ENCODE measurements at regions not wholly inside any gene's neighbourhood (a gene's known extent, or its start where the extent isn't known, plus 50 kb on each side); places are given as distances from the start of the nearest gene placed in this dataset.

DNA sequence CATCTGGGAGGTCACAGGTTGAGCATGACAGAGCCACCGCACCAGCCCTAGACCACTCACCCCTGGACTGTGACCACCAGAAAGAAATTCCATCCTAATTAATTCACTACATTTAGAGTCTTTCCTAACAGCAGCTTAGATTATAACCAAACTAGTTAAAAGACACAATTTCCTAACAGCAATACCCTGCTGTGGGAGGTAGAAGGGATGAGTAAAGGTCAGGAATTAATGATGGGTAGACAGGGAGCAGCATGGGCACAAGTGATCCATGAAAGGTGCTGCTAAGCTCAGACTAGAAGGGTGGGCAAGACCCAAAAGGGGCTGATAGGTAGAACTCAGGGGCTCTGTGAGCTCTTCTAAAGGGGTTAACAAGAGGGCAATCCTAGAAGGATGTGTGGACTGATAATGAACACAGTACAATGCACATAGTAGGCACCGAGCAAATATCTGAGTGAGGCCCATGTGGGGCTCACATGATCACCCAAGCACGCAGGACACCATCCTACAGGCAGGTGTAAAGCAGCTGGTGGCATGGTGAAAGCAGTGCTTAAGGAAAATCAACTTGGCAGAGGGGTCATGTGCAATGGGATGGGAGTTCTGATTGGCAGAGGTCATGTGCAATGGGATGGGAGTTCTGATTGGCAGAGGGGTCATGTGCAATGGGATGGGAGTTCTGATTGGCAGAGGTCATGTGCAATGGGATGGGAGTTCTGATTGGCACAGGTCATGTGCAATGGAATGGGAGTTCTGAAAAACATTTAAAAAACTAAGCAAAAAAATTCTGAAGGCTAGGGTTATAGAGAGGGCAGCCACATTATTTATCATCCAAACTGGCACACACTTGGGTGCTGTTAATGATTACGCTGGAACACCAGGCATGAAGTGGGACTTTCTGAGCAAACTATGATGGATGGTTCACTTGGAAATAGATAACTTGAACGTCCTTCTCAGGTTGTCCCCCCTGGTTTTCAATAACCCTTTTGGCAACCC, 188.2 kb upstream of the FOXQ1 start:
- DNase-seq (ENCODE audit: low read depth in 2 of 2): no peak

DNA sequence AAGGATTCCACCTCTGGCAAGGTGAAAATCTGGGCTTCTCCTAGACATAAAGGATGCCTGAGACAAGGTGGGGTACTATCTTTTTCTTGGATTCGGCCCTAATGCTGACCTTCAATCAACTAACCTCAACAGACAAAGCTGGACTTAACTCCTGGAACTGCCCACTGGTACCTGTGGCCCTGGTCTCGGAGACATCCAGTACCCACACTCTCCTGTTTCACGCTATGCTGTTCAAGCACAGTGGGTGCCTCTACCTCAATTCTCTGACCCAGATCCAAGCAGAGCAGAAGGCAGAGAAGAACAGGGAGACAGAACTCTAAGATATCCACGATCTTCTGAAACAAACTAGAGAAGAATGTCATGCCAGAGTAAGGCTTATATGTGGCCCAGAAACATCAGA, 189.8 kb upstream of the FOXQ1 start:
- no peak for DNase-seq (ENCODE audit: low read depth in 2 of 2)

DNA sequence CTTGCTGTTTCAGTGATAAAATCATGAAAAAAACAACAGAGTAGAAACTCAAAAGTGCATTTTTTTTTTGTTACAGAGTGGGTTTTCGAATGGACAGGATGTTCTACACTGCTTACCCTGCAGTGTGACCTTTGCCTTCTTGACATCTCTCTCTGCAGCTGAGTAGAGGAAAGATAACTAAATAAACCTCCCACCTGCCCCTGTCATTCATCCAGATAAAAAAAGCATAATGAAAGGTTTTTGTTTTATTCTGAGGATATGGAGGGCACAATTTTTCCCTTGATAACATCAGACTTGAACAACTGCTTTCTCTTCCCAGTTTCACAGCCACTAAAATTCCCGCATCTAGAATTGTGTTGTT, 193.6 kb upstream of the FOXQ1 start:
- DNase-seq (ENCODE audit: low read depth in 2 of 2): no peak

DNA sequence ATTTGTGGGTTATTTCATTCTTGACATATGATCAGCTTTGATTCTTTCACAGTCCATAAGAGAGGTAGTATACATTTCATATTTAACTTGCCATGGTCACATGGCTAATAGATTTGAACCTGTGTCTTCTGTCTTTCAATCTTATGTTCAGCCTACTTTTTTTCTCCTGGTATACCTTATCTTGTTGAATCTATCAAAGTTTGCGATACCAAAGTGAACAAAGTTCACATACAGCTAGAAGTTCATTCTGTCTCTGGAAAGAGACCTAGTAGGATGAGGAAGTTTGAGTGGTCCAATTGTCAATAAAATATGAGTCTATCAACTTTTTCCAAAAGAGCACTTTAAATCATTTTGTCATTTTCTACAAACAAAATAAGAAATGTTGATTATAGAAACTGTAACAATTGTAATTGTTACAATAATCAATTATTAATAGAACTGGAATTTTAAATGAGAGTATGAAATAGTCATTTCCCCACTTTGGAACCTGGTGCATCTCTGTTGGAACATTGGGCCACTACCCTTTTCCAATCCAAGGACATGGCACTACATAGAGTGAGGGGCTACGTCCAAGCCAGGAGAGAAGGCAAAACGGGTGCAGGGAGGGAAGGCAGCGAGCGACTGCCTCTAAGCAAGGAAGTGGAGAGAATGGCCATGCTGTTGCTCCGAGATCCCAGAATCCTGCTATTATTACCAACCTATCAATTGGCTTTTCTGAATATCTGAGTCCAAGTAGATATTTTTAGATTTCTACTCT, 194.2 kb upstream of the FOXQ1 start:
- no peak for DNase-seq (ENCODE audit: low read depth in 2 of 2)

DNA sequence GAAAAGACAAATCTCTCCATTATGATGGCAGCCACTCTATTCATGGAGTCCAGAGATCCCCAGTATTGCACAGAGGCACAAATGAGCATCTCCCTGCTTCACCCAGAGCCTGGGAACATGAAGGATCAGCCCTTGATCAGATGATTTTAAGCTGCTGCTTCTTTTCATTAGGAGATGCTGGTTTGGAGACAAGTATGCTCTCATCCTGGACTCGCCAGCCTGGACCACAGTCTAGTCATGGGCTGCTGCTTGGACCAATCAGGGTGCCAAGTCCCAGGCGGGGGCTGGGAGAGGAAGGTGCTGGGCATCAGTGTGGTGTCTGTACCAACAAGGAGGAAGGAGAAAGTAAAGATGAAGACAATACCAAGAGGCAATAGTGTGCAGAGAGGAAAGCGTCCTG, 195.7 kb upstream of the FOXQ1 start:
- DNase-seq (ENCODE audit: low read depth in 2 of 2): no peak

DNA sequence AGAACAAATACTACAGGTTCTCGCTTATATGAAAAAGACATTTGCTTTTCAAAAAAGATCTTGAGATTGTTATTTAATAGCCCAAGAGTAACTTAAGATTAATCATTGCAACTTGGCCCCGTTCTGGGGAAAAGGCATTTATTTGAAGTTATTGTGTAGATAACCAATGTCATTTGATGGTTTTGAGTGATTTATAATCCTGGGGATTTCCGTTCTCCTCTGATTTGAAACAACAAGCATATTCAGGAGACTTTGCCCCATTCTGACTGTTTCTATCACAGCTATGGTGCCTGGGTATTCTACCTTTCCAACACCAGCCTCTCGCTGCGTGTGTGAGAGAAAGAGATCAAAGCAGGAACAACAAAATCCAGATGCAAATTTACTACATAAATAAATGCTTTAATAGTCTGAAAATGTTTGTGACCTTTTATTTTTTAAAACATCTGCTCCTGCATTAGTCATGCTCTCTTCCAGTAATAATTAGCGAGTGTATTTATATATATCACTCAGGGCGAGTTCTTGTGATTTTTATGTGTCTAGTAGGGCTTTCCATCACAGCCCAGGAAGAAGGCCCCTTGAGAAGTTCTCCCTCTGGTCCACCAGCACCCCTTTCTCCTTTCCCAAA, 197.9 kb upstream of the FOXQ1 start:
- DNase-seq (ENCODE audit: low read depth in 2 of 2): no peak

DNA sequence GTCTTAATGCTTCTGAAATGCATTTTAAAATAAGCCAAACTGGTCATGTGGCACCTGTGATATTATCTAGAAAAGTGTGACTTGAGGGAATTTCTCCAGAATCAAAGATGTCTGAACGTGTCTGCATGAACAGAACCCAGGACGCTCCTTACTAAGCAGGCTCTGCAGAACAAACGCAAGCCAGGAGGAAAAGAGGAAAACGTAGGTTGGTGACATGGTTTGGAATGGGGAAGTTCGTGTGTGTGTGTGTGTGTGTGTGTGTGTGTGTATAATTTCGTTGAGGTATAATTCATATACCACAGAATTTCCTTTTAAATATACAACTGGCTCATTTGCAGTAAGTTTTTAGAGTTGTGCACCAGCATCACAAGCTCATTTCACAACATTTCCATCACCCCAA, 200.5 kb upstream of the FOXQ1 start:
- DNase-seq (ENCODE audit: low read depth in 2 of 2): no peak

DNA sequence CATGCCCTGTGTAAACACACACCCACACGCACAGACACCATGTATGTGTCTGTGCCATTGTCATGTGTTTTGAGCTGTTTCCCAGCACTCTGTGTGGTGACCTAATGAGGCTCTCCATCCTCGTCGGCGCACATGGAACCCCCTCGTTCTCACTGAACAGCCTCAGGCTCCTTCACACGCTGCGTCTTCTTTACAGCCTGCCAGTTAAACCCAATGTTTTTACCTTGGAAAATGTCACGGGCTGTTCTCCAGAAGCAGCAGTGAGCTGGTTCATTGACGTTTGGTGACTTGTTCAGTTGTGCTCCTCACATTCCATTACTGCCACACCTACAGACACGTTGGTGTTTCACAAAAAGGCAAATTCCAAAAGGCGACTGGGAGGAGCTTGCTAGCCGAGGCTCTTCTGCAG, 201.0 kb upstream of the FOXQ1 start:
- DNase-seq (ENCODE audit: low read depth in 2 of 2): no peak

DNA sequence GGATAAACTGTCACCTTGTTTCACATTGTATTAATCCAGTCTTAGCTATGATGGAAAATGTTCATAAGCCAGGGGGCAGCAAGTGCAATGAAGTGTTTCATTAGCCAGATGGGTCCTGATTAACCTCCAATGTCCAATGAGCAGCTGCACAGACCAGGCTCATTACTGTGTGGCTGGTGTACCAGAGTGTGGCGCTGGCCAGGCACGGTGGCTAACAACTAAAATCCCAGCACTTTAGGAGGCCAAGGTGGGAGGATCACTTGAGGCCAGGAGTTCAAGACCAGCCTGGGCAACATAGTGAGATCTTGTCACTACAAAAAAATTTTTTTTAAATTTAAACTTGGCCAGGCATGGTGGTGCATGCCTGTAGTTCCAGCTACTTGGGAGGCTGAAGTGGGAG, 201.7 kb upstream of the FOXQ1 start:
- DNase-seq (ENCODE audit: low read depth in 2 of 2): no peak

DNA sequence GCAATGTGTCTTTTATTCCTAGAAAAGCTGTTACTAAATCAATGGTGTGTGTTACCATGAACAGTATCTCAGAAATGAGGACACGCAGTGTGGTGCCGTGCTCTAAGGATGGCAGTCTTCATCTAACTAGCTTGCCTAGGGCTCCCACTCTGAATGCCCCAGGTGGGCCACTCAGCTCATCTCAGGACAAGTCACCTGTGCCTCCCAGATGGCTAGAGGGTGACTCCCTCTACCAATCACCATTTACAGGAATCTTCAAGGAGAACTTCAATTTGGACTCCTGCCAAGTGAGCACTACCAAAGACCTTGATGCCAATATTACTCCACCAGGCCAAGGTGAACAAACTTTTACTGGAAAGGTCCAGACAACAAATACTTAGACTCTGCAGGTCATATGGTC, 202.8 kb upstream of the FOXQ1 start:
- DNase-seq (ENCODE audit: low read depth in 2 of 2): no peak

DNA sequence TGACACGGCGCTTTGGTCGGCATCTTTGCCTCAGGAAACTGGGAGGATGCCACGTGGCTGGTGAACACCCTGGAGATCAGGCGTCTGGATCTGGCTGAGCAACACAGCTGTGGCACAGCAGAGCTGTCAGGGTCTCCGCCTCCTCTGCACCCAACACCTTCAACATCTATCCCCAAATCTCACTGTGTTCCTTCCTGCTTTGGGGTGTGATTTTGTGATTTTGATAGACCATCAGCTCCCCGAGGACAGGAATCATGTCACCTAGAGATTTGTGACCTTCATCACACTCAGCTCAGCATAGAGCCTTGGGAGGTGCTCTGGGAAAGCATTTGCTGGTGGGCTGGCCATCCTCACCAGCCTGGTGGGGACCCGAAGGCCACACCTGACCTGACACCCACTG, 203.7 kb upstream of the FOXQ1 start:
- DNase-seq (ENCODE audit: low read depth in 2 of 2): no peak

DNA sequence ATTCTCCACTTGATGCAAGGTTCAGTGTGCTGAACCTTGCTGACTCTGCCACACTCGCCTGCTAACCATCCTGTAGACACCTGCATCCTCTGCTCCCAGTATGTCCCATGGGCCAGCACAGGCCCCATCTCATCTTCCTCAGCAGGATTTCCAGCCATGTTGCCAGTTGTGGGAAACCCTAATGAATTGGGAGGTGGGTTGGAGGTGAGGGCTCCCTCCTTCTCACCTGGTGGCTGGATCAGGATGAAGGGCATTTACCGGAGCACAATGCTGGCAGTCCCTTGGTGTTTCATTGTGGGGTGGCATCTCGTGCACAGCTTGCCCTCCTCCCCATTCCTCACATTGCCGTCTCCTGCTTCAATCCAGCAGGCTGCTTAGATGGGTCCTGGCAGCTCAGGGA, 204.3 kb upstream of the FOXQ1 start:
- DNase-seq (ENCODE audit: low read depth in 2 of 2): no peak

DNA sequence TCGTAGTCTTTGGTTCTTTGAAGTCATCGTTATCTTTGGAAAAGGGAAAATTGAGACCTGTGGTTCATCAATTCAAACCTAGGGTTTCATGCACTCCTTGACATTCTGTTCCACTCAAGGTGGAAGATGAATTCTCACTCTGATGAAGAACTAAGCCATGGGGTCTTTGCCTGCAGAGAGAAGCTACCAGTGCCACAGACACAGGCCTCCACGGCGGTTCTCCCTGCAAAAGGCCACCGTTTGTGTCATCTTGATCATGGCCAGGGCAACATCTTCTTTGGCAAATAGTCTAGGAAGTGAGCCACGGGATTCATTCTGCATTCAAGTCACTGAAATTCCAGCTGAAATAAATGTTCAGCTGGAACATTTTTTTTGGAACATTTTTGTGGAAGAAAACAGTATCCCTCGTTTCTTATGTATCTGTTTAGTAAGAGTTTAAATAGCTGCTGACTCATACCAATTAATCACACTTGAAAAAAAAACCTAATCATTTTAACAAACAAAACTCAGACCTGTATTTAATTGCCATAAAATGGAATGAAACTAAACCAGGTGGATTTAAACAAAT, 206.0 kb upstream of the FOXQ1 start:
- DNase-seq (ENCODE audit: low read depth in 2 of 2): no peak

DNA sequence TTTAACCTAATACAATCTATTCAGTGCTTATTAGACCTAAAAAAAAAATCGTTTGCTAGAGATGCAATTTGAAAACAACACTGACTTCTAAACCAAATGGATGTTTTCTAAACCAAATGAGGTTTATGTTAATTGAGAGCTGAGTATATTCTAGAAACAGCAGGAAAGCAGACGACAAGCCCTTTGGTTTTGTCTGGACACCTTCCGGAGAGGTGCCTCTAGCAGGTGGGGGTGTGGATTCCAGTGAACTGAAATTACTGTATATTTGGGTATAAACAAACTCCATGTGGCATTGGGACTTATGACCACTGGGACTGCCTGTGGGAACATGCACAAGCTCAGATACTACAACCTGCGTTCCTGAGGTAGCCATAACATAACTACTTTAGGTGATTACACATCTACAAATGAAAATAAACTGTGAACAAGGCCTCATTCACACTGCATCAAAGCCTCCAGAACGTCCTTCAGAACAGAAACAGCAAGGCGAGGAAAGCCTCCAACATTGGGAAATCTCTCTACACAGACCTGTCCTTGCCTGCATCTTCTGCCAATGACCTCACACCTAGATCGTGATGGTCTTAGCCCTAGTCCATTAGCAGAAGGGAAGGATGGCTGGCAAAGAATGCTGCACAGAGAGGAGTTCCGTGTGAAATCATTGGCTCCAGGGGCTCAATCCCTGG, 206.8 kb upstream of the FOXQ1 start:
- DNase-seq (ENCODE audit: low read depth in 2 of 2): no peak

DNA sequence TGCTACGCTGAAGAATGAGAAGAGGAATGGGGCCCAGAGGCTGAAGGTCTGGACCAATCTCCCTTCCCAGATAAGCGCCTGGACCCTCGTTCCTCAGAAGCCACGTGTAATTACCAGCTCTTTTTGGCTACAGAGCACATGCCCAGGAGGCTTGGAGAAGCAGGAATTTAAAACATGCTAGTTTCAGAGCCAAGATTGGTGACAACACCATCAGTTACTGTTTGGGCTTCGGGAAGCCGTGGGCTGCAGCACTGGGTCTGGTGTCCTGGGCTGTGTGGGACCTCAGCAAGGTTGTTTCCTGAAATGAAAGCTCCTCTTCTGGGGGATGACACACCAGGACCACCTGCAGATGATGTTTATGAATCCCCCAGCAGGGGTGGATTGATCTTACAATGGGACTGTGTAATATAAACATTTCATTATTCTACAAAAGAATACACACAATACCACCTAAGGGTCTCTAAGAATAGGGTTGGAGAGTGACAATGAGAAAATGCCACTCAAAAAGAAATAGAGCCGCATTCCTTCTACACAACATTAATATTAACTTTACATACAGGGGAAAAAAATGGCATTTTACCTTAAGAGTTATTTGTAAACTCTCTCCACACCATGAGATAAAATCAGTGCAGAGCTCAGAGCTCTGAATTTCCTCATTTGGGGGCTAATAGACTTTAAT, 207.8 kb upstream of the FOXQ1 start:
- DNase-seq (ENCODE audit: low read depth in 2 of 2): no peak

DNA sequence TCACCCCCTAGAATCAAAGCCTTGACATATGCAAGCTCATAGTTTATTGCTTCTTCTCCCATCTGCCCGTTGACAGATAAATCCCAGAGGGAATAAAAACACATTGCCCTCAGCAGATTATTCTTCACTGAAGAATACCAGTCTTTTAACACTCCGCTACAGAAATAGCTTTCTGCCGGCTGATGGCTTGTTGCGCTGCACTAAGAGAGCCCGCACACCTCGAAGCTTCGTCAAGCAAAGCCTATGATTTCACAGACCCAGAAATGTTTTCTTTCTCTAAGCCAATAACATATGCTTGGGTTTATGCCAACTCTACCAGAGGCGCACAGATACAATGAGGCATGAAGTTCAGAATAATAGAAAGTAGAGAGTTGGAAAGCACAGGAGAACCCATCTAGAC, 208.9 kb upstream of the FOXQ1 start:
- peak; percentile 34 to 48 for DNase-seq (ENCODE audit: low read depth in 2 of 2)

DNA sequence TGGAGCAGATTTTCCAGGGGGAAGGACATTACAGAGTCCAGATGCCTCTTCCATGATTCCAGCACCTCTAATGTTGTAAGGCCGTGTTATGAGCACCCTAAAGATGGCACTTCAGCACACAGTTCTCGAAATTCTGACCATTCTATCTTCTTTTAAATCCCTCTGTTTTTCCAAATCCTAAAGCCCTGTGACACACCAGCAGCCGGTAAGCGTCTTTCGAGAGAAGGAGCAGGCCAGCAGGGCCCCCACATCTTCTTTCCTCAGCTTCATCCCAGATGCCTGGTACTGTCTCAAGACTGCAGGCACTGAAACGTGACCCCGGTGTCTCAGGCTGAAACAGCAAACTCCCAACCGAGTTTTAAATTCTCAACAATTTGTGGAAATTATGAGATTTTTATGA, 211.6 kb upstream of the FOXQ1 start:
- no peak for DNase-seq (ENCODE audit: low read depth in 2 of 2)

DNA sequence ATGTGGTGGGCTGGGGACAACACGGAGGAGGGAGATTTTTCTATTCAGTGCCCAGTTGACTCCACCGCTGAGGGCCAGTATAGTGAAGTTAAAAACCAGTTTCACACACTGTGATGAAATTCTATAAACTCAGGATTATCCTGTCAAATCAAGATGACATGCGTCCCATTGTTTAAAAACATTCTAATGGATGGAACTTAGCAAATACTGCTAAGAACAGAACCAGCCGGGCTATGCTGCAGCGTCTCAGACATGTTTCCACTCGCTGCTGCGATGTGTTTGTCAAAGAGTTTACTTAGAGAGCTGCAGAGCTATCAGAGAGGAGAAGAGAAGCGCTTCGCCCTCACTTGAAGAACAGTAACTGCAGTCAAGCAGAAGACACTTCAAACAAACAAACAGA, 212.6 kb upstream of the FOXQ1 start:
- no peak for DNase-seq (ENCODE audit: low read depth in 2 of 2)

DNA sequence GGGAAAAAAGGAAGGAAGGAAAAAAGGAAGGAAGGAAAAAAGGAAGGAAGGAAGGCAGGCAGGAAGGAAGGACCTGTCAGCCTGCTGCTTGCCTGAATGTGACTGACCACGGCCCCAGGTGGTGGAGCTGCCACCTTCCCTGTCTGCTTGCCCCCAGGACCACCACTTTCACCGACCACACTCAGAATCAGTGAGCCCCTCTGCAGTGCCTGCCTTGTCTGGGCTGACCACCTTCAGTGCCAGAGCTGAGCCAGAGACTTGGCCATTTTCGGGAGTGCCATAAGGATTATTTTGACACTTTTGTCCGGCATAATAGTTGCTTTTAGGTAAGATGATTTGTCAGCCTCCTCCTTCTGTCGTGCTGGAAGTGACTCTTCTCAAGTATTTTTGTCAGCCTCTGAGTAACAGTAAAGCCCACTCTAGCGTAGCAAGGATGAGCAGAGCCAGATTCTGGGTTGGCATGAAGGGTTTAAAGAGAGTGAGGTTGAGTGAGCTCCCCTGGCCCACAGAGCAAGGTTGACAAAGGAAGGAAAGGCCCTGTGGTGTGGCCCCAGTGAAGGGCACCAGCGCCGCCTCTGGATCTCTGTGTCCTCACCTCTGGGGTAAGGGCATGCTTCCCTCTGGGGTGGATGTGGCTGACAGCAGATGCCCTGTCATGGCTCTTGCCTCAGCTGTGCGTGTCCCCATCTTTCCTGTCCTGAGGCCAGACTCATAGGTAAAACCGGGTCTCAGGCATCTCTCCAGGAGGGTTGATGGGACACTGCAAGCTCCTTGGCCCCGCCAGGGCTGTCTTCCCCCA, 214.7 kb upstream of the FOXQ1 start:
- DNase-seq (ENCODE audit: low read depth in 2 of 2): no peak

DNA sequence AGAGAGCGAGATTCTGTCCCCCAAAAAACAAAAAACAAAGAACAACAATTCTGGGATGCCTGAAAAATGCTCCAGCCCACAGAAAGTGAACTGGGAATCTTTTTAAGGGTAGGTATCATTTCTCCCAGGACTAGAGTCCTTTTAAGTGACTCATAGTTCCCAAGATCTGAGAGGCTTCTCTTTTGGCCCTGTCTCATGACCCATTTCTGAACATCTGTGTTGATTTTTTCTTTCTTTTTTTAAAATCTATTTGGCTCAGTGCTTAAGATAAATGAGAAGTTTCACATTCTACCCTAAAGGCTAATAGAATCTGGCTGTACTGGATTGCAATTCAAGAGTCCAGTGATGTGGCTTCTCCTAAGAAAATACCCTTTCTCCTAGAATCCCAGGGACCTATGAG, 217.6 kb upstream of the FOXQ1 start:
- DNase-seq (ENCODE audit: low read depth in 2 of 2): peak; percentile 60 to 63

Measured in fibroblast of skin of left biceps (primary cell).